ENCODE measurements at regions not wholly inside any gene's neighbourhood (a gene's known extent, or its start where the extent isn't known, plus 50 kb on each side); places are given as distances from the start of the nearest gene placed in this dataset.

DNA sequence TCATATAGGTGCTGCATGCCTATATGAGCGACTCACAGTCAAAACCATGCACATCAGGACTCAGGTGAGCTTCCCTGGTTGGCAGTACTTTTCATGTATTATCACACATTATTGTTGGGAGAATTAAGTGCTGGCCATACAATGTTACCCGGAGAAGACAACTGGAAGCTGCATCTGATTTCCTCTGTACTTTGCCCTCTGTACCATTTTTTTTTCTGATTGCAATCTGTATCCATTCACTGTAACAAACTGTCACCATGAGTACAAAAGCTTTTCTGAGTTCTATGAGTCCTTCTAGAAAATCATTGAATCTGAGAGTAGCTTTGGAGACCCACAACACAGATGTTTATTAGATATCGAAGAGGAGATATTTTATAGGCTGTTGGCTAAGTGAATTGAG lies 651.0 kb downstream of the NR2F1-AS1 start:
- DNase-seq (ENCODE audit: low spot score): no peak

DNA sequence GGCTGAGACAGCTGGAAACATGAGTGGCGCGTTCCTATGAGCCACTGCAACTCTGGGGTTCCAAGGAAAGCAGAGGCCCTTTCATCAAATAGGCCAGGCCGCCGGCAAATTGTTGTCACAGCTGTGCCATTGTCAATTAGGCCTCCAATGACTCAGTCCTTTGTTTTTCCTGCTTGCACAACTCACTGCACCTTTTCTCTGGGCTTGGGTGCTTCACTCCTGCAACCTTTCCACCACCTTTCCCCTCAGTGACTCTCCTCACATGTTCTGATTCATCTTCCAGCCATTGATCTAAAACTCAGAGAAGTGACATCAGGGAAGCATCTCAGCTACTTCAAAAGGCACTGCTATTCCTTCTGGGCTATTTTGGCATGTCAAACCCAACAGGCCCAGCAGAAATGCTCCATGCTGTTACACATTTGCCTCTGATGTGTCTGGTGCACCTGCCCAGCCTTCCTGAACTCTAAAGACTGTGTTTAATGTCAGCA lies 653.7 kb downstream of the NR2F1-AS1 start:
- no peak for DNase-seq (ENCODE audit: low spot score)

DNA sequence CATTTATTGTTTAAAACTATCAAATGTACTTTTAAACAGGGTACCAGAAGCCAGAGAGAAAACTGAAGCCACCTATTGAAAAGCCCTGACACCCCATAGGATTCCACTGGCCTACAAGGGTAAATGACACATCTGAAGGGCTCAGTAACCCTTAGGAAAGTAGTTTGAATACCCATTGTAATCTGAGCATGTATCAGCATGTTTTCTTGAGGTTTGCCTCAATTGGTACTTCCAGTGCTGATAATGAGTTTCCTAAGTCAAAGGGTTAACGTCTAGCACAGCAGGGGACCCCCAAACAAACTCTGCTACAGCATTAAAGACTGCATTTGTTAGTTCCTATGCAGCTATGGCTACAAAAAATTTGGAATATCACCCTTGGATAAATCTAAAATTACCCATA lies 657.1 kb downstream of the NR2F1-AS1 start:
- DNase-seq (ENCODE audit: low spot score): no peak

- no peak for DNase-seq (ENCODE audit: low spot score)
These were observed 658.6 kb downstream of the NR2F1-AS1 start for GRCh38 chr5:92922231-92922967.

DNA sequence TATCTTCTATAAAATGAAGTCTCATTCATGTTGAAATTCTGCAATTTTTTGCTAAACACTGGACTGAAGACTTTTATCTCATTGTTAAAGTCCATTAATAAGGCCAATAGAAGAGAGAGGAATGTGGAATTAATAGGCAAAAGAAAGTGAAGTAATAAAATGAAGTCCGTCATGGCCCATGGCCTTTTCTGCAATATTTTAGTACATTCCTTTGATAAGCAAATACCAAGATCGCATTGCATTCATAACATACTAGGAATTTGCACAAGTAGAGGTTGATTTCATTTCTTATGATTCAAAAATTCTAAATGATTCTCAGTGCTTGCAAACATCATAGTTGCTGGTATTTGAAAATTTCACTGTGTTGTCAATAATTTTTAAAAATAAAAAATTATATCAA lies 664.0 kb downstream of the NR2F1-AS1 start:
- no peak for DNase-seq (ENCODE audit: low spot score)

DNA sequence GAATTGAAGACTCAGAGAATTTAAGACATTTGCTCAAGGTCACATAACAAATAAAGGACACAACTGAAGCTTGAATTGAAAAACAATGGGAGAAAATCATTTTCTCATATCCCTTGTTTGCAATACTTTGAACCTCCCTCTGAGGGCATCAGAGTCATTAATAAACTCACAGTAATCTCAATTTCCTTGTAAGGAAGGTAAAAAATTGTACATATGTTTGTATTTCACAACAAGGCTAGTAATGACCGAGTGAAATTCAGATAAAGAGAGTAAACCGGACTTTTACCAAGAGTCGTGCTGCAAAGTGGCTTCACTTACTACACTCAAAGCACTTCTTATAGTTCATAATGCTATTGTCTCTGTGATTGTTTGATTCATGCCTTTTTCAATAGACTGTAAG lies 665.0 kb downstream of the NR2F1-AS1 start:
- no peak for DNase-seq (ENCODE audit: low spot score)

DNA sequence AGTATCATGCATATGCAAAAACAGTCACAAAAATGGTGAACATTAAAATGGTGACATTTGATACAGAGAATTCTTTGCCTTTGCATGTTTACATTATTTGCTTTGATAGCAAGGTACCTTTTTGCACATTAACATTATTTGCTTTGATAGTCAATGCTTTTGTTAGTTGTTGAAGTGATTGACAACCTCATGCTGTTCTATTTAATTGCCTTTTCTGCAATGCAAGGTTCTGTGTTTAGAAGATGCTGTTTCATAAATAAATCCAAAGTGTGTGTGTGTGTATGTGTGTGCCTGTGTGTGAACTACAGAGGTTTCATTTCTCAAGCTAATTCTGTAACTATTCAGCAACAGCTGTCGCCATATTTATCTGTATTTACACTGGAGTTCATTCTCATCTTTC lies 668.7 kb downstream of the NR2F1-AS1 start:
- no peak for DNase-seq (ENCODE audit: low spot score)

DNA sequence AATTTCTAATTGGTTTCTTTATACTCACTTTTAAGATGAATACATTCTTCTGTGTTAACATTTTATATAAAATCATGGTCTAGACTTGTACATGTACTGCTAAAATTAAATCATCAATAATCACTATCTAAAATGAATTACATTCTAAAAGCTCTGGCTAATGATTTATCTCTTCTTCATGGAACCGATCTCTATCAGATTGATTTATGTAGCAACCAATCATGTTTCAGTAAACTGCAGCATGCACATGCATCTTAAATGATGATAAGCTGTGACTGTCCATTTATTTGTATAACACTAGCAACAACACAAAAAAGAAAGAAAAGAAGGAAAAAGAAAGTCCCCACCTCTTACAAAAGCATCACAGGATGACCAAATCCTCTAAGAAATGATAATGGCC lies 669.2 kb downstream of the NR2F1-AS1 start:
- no peak for DNase-seq (ENCODE audit: low spot score)

- no peak for DNase-seq (ENCODE audit: low spot score)
These were observed 669.7 kb downstream of the NR2F1-AS1 start for GRCh38 chr5:92911293-92911692.

GRCh38 chr5:92909602-92909962 lies 671.4 kb downstream of the NR2F1-AS1 start:
- peak; percentile 57 for DNase-seq (ENCODE audit: low spot score)

- no peak for DNase-seq (ENCODE audit: low spot score)
These were observed 671.9 kb downstream of the NR2F1-AS1 start for GRCh38 chr5:92908952-92909601.

- DNase-seq (ENCODE audit: low spot score): no peak
These were observed 672.9 kb downstream of the NR2F1-AS1 start for GRCh38 chr5:92907938-92908606.

DNA sequence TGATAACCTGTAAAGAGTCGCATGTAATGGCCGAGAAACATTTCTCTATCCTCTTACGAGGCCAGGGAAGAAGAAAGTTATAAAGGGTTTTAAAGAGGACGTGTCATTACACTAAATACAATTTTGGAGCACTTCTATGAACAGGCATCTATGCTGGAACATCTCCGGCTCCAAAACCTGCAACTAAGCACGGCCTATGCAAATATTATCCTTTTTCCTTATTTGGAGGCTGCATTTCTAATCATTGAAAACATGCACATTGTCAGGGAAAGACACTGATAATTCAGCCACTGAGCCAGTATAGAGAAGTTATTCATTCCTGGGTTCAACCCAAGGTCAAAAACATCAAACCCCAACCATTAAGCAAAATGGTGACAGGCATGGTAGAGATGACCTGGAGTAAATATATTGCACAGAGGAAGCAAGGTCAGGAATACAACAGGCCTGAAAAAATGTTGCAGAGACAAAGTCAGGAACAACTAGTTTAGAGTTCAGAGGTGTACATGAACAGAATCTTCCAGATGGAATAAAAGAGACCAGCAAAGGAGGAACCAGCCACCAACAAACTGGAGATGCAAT lies 674.1 kb downstream of the NR2F1-AS1 start:
- DNase-seq (ENCODE audit: low spot score): no peak

DNA sequence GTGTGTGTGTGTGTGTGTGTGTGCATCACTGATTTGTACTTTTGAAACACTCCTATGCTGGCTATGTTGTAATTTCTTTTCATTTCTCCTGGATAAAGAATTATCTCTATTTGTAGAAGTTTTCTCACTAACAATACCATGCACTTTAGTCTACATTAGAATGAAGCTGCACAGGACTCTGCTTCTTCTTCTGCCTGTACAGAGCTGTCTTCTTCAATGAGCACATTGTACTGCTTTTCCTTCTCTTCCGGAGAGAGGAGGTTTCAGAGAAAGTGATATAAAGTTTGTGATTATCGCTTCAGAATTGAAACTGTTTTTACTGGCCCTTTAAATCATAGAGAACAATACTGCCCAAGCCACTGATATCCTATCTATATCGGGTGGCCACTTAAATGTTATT lies 677.0 kb downstream of the NR2F1-AS1 start:
- no peak for DNase-seq (ENCODE audit: low spot score)

GRCh38 chr5:92899611-92900010 lies 681.4 kb downstream of the NR2F1-AS1 start:
- no peak for DNase-seq (ENCODE audit: low spot score)

GRCh38 chr5:92896722-92897121 lies 684.3 kb downstream of the NR2F1-AS1 start:
- DNase-seq (ENCODE audit: low spot score): no peak

DNA sequence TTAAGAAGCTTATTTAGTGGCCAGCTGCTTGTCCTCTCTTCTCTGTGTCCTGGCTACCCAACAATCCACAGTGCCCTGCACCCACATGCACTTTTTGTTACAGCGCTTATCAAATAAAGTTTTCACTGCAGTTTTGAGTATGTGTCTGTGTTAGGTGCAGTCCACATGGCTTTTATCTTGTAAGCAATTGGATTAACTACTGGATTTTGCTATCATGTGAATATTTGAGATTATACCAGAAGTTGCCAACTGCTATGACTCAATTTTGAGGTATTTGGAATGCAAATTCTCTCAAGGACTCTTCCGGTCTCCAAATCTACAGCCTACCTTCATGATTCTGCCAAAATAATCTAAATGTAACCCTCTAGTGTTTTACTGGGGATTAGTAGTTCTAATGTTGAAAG lies 690.2 kb downstream of the NR2F1-AS1 start:
- DNase-seq (ENCODE audit: low spot score): no peak

DNA sequence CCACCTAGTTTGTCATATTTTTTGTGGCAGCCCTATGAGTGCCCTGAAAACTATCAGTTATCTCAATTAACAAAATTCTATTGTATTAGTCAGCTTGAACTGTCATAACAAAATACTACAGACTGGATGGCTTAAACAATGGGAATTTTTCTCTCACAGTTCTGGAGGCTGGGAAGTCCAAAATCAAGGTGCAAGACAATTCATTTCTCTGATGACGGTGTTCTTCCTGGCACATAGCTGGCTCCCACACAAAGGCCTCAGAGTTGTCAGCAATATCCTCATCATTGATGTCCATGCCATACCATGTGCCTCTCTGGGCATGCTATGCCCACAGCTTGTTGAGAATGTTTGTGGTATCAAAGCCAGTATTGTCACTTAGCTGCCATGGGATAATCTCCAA lies 691.9 kb downstream of the NR2F1-AS1 start:
- DNase-seq (ENCODE audit: low spot score): no peak

DNA sequence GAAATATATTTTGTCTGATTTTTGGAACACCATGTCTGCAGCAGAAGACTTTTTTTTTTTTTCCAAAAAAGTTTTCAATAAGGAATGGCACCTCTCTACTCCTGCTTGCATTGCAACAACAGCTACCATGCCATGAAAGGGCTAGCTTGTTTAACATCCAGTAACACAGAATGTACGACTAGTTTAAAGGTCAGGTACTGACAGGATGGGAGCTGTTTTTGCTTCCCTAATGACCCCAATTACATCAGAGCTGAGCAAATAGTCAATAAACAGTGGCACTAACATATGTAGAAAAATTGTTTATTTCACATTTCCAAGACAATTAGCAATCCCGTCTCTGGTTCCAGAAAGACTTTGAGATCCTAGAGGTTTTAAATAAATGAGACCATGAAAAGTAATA lies 693.8 kb downstream of the NR2F1-AS1 start:
- DNase-seq (ENCODE audit: low spot score): no peak

- no peak for DNase-seq (ENCODE audit: low spot score)
These were observed 694.3 kb downstream of the NR2F1-AS1 start for GRCh38 chr5:92886751-92887150.

GRCh38 chr5:92885950-92886349 lies 695.1 kb downstream of the NR2F1-AS1 start:
- DNase-seq (ENCODE audit: low spot score): no peak

- DNase-seq (ENCODE audit: low spot score): no peak
These were observed 696.5 kb downstream of the NR2F1-AS1 start for GRCh38 chr5:92884469-92884868.
